Peyer's patch (tissue), 4 donors: ENCODE measurements at regions not wholly inside any gene's neighbourhood (a gene's known extent, or its start where the extent isn't known, plus 50 kb on each side); places are given as distances from the start of the nearest gene placed in this dataset.

Experiments
- DNase-seq, 3 donors: peaks; one replicate each; pipeline ENCODE4 v3.0.0-alpha.2; 2017 to 2019
- H3K27ac ChIP-seq, 4 donors: fragments of 200-600 bp; sonication (generic); one replicate each; pipeline ENCODE4 v1.5.1; 2016 to 2019
- H3K27me3 ChIP-seq, 2 donors: fragments of 200-600 bp; sonication (generic); one replicate each; pipeline ENCODE4 v1.5.1; 2019
- H3K36me3 ChIP-seq, 3 donors: fragments of 200-600 bp; sonication (generic); one replicate each; pipeline ENCODE4 v1.5.1; 2016 to 2019
- H3K4me1 ChIP-seq, 4 donors: fragments of 200-600 bp; sonication (generic); one replicate each; pipeline ENCODE4 v1.5.1; 2016 to 2019
- H3K4me3 ChIP-seq, 4 donors: fragments of 200-600 bp; sonication (generic); 1 replicate in 3 of 4; 2 replicates in 1 of 4; pipeline ENCODE4 v1.5.1; 2016 to 2019; ENCODE audit warnings: mild to moderate bottlenecking in 1 of 4
- H3K9me3 ChIP-seq, 4 donors: fragments of 200-600 bp; sonication (generic); one replicate each; pipeline ENCODE4 v1.5.1; 2016 to 2019; ENCODE audit warnings: mild to moderate bottlenecking in 1 of 4
- POLR2A ChIP-seq, 2 donors: fragments of 450-650 bp; IDR thresholded peaks; one replicate each; pipeline ENCODE4 v1.5.1; 2017; ENCODE audit warnings: antibody characterized with exemption in 2 of 2, mild to moderate bottlenecking in 2 of 2, moderate library complexity in 2 of 2
- TF ChIP-seq, protein P1 (sequence below), 6 experiments: fragments of 450-650 bp in 4 of 6; fragments of 200-600 bp in 2 of 6; sonication (generic) in 1 of 6; IDR thresholded peaks; one replicate each; pipeline ENCODE4 v1.5.1; 2017 to 2019; ENCODE audit warnings: antibody characterized with exemption in 6 of 6, mild to moderate bottlenecking in 3 of 6, moderate library complexity in 1 of 6

DNA sequence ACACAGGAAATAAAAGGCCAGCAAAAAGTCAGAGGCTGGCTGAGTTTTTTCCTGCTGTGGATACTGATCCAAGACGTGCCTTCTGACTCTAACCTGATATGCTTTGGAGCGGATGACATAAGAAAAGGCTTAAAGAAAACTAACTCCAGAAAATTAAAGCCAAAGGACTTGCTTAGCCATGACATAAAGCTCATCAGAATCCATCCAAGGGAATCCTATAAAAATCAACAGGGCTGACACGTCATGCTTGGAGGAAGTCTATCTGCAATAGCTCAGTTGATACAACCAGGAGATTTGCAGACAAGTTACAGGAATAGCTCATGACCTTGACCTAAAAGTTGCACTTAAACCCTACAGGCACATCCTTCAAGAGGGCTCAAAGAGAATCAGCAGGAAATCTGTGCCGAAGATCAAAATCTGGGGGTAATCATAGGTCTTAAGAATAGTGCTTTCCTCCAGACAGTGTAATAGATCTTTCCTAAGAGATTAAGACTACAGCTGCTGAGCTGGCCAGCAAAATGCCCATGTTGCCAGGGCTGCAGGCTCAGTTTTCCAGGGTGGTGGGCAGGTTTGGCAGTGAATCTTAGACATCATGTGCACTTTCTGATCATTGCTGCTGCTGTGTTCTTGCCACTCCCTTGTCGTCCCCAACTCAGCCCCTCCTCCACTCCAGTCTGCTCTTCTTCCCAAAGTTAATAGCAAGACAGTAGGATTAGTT, 111.5 kb upstream of the SVIL start:
- DNase-seq, result no peak
- H3K4me1 ChIP-seq, result no peaks in the 10 kb centered on the region
- no peak overlapping the region for H3K27ac ChIP-seq
- no peaks in the 10 kb centered on the region for H3K27me3 ChIP-seq
- H3K9me3 ChIP-seq, result no peaks in the 10 kb centered on the region
- H3K36me3 ChIP-seq, result no peaks in the 10 kb centered on the region
- TF ChIP-seq, protein P1, sequence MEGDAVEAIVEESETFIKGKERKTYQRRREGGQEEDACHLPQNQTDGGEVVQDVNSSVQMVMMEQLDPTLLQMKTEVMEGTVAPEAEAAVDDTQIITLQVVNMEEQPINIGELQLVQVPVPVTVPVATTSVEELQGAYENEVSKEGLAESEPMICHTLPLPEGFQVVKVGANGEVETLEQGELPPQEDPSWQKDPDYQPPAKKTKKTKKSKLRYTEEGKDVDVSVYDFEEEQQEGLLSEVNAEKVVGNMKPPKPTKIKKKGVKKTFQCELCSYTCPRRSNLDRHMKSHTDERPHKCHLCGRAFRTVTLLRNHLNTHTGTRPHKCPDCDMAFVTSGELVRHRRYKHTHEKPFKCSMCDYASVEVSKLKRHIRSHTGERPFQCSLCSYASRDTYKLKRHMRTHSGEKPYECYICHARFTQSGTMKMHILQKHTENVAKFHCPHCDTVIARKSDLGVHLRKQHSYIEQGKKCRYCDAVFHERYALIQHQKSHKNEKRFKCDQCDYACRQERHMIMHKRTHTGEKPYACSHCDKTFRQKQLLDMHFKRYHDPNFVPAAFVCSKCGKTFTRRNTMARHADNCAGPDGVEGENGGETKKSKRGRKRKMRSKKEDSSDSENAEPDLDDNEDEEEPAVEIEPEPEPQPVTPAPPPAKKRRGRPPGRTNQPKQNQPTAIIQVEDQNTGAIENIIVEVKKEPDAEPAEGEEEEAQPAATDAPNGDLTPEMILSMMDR (IDR thresholded peaks at IDR 0.05), result no peak
- no peak for TF ChIP-seq POLR2A (IDR thresholded peaks at IDR 0.05)
- no peak overlapping the region for H3K4me3 ChIP-seq

DNA sequence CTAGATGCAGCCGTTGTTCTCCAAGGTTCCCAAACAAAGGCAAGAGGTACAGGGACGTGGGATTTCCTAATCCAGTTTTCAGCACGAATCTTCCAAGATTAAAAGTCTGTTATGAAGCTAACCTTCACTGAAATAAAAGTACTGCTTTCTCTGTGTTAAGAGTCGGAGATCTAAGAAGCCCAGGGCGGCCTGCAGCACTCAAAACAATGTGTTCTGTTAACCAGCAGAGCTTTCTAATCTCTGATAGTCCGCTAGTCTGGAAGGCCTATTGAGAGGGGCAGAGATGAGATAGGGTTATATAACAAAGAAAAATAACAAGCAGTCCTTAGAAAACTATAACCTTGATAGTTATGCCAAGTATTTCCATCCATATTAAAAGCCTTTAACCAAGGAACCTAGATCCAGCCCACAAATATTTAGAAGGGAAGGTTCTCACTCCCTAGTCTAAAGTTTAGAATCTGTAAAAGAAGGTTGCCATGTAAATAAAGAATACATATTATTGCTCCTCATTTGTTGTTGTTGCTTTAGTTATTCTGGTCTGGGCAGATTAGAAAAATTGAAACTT, 106.3 kb upstream of the SVIL start:
- no peak overlapping the region for H3K27ac ChIP-seq
- DNase-seq, result no peak
- no peaks in the 10 kb centered on the region for H3K9me3 ChIP-seq
- H3K4me3 ChIP-seq, result no peak overlapping the region
- H3K27me3 ChIP-seq, result no peaks in the 10 kb centered on the region
- no peaks in the 10 kb centered on the region for H3K36me3 ChIP-seq
- no peaks in the 10 kb centered on the region for H3K4me1 ChIP-seq
- no peak for TF ChIP-seq POLR2A (IDR thresholded peaks at IDR 0.05)
- TF ChIP-seq, protein P1 (IDR thresholded peaks at IDR 0.05), result no peak

DNA sequence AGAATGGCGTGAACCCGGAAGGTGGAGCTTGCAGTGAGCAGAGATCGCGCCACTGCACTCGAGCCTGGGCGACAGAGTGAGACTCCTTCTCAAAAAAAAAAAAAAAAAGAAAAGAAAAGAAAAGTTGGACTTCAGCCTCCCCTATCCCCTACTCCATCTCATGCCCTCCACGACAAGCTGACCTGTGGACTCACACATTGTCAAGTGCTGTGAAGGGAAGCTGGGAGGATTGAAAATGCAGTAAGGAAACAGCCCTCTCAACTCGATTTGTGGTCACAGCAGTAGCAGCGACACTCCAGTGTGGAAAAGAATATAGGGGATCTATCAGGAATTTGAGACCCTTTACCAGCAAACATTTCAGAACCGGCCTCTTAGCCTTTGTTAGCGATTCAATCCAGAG, 103.6 kb upstream of the SVIL start:
- H3K27ac ChIP-seq, result no peak overlapping the region
- H3K9me3 ChIP-seq, result peaks cover 0 to 3% (median 0%) of the 10 kb centered on the region in 4 donors
- no peaks in the 10 kb centered on the region for H3K36me3 ChIP-seq
- H3K4me1 ChIP-seq, result peaks cover 0 to 15% (median 0%) of the 10 kb centered on the region in 4 donors
- no peaks in the 10 kb centered on the region for H3K27me3 ChIP-seq
- no peak for DNase-seq
- TF ChIP-seq, protein P1 (IDR thresholded peaks at IDR 0.05), result no peak
- TF ChIP-seq POLR2A (IDR thresholded peaks at IDR 0.05), result no peak
- H3K4me3 ChIP-seq, result no peak overlapping the region

DNA sequence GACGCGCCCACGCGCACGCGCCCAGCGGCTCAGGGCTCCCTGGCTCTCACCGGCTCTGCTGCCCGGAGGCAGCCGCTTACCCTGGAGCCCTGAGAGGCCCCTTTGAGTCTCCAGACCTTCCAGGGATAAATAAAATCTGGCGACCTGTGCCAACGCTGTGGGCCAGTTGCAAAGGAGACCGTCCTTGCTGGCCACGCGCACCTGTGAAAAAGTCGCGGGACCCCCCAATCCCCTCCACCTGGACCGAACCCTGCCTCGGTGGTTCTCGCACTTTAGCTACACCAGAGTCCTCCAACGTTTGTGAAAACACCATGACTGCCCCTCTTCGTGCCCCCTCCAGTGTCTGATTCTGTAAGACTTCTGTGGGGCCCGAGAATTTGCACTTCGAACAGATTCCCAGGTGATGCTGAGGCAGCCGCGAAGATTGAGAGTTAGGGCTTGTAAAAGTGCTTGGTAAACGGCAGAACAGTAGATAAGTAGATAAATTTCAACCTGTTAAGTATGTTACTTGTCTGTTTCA, 102.4 kb upstream of the SVIL start:
- DNase-seq, result no peak
- H3K4me1 ChIP-seq, result peaks cover 0 to 15% (median 0%) of the 10 kb centered on the region in 4 donors
- peaks cover 0 to 3% (median 0%) of the 10 kb centered on the region in 4 donors for H3K9me3 ChIP-seq
- no peaks in the 10 kb centered on the region for H3K27me3 ChIP-seq
- peak overlapping the region; percentile 57 to 92 (median 70) for H3K4me3 ChIP-seq
- TF ChIP-seq, protein P1 (IDR thresholded peaks at IDR 0.05), result no peak
- TF ChIP-seq POLR2A (IDR thresholded peaks at IDR 0.05), result no peak
- no peaks in the 10 kb centered on the region for H3K36me3 ChIP-seq
- H3K27ac ChIP-seq, result peak overlapping the region in 2 of 4 donors; percentile 90 to 92

DNA sequence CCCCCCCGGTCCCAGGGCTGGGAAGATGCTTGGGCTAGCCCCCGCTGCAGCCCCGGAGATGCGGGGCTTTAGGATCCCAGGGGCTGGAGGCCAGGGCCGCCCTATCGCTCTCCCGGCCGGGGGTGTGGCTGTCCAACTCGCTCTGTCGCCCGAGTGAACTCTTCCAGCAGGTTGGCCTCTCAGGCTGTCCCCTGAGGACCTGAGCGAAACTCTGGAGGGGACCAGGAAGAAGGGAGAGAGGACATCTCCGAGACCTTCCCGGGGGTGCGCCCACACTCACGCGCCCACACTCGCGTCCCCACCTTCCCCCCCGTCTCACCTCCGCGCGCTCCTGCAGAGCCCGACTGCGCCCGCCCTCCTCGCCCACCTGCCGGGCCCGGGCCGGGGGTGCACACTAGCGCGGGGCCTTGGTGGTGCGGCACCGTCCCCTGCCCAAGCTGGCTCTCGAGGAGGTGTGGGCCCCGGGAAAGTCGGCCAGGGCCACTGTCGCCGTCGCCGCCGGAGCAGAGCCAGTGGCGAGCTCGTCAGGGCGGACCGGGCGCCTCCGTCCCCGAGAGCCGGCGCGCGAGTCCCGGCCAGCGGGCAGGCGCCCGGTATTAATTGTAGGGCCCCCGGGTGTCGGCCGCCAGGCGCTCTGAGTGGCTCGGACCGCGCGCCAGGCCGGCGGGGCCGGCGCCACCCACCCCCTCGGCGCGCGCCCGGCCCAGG, 101.7 kb upstream of the SVIL start:
- H3K27ac ChIP-seq, result peak overlapping the region; percentile 73 to 92 (median 86)
- H3K27me3 ChIP-seq, result no peaks in the 10 kb centered on the region
- TF ChIP-seq, protein P1 (IDR thresholded peaks at IDR 0.05), result peak in 3 of 6 experiments; percentile 9 to 35 (median 18)
- TF ChIP-seq POLR2A (IDR thresholded peaks at IDR 0.05), result peak in 1 of 2 donors; percentile 22
- peak overlapping the region; percentile 57 to 92 (median 70) for H3K4me3 ChIP-seq
- H3K36me3 ChIP-seq, result no peaks in the 10 kb centered on the region
- H3K9me3 ChIP-seq, result peaks cover 0 to 3% (median 0%) of the 10 kb centered on the region in 4 donors
- H3K4me1 ChIP-seq, result peaks cover 0 to 15% (median 0%) of the 10 kb centered on the region in 4 donors
- peak in 2 of 3 donors; percentile 61 to 70 for DNase-seq
